NCI-H1694 treated with DMSO at 0.1 percent for 48 hours (cell line): ENCODE measurements at regions not wholly inside any gene's neighbourhood (a gene's known extent, or its start where the extent isn't known, plus 50 kb on each side); places are given as distances from the start of the nearest gene placed in this dataset.

Experiments used
- DNase-seq: peaks from one replicate; lab custom pipeline; 2025; lab: John Stamatoyannopoulos, UW

DNA sequence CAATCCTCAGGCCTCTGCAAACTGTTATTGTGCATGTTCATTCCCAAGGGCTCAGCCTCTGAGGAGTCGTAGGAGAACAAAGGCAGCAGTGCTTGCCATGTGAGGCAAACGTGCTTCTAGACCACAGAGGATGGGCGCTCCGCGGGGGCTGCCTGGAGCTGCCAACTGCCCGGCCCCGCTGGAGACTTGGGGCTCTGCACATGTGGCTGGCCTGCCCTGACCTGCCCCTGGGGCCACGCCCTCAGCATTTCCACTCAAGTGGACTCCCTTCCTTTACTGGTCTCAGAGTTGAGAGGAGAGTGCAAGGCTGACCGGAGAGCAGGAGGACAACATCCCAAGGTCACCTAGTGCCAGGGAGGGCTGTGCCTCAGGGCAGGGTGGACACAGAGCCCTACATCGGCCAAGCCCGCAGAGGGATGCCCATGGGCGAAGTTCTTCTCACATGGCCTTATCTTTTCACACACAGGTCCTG lies 222.3 kb upstream of the ZNF32 start:
- DNase-seq: no peak

DNA sequence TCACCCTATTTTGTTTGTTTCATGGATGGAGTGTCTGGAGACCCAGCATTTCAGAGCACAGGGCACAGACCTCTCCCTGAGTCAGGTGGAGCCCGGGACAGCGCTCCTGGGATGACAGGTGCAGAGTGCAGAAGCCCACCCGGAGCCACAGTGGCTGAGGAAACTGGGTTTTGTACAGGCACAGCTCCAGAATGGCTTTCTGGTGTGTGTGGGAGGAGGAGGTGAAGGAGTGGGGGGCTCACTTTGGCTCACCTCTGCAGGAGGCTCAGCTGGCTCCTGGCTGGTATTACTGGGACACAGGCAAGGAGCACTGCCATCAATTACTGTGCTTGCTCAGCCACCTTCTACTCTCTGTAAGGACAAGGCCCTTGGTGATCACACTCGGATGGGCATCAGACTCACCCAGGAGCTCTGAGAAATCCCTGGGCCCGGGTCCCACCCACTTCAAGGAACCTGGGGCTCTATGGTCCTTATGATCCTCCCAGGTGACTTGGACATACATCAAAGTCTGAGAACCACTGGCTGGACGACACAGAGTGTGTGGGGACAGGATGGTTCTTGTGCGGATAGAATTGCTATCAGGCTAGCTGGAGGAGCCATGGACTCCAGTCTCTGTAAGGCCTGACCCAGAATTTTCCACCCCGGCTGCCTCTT lies 221.1 kb upstream of the ZNF32 start:
- DNase-seq: no peak

GRCh38 chr10:43868952-43869351 lies 220.3 kb upstream of the ZNF32 start:
- DNase-seq: no peak

- no peak for DNase-seq
These were observed 219.2 kb upstream of the ZNF32 start for GRCh38 chr10:43867667-43868565.

GRCh38 chr10:43867113-43867512 lies 218.4 kb upstream of the ZNF32 start:
- no peak for DNase-seq

GRCh38 chr10:43866712-43867111 lies 218.0 kb upstream of the ZNF32 start:
- DNase-seq: no peak

- no peak for DNase-seq
These were observed 216.8 kb upstream of the ZNF32 start for GRCh38 chr10:43865265-43866135.

- DNase-seq: no peak
These were observed 216.0 kb upstream of the ZNF32 start for GRCh38 chr10:43864656-43865055.

GRCh38 chr10:43863859-43864591 lies 215.3 kb upstream of the ZNF32 start:
- DNase-seq: no peak

GRCh38 chr10:43863270-43863669 lies 214.6 kb upstream of the ZNF32 start:
- no peak for DNase-seq

GRCh38 chr10:43862756-43863155 lies 214.1 kb upstream of the ZNF32 start:
- no peak for DNase-seq

- DNase-seq: no peak
These were observed 213.5 kb upstream of the ZNF32 start for GRCh38 chr10:43861966-43862751.

- no peak for DNase-seq
These were observed 210.4 kb upstream of the ZNF32 start for GRCh38 chr10:43859016-43859525.

DNA sequence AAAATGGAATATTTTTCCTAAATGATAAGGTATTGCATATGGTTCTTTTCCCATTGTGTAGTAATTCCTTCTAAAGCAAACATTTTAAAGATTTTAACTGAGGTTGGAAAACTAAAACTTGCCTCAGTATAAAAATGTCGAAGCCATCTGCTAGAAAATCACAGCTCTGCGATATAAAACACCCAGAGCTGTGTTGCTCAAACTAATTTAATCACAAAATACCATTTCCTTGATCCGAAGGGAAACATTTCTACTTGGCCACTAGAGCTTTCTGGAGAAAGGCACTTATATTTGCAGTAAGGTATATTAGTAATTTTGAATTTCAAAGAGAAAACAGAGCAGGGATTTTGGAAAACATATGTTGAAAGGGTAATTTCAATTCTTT lies 209.2 kb upstream of the ZNF32 start:
- DNase-seq: no peak

DNA sequence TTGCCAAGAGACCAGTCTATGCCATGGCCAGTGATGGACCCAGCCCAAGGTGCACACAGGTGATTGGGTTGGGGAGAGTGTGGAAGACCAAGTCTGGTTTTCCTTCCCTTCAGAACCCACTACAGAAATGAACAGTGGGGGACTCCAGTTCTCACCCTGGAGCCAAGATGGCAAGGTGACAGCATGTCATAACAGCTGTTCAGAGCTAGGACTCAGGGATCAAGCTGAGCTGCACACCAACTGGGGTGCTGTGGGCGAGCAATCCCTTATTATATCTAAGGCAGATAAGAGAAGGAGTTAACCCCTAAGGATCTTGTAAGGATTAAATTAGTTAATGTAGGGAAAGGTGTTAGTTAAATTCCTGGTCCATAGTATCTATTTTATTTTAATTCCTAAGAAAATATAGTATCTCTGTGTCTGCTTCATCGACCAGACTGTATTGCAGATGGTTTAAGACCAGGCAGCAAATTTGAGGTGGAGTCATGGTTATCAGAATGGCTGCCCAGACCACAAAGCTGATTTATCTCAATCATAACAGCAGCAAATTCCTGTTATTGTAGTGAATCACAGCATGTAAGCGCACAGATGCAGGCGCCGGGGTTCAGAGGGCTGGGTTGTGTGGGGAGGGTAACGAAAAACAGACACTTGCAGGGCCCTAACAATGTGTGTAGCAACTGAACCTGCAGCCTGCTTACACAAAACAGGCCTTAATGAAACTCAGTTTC lies 208.7 kb upstream of the ZNF32 start:
- peak; percentile 56 for DNase-seq

- DNase-seq: no peak
These were observed 207.6 kb upstream of the ZNF32 start for GRCh38 chr10:43856299-43856698.

DNA sequence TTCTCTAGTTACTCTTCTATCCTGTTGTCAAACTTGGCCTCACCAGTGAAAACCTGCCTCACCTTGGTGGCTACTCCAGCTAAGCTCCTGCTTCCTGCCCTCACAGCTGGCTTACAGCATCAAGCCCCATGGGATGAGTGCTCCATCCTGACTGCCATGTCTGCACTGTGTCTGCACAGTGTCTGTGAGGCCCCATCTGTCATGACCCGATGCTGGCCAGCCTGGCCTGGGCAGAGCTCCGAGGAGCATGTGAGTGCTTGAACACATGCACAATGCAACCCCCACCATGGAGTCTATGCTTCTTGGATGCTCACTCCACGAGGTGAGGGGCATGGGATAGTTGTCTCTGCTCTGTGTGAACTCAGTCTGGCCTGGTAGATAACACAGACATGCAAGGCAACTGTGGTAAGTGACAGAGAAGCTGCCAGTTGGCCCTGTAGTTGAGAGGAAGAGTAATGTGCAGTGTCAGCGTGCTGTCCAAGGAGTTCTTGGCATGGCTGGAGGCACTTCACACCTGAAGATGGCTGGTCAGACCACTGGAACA lies 207.1 kb upstream of the ZNF32 start:
- no peak for DNase-seq

DNA sequence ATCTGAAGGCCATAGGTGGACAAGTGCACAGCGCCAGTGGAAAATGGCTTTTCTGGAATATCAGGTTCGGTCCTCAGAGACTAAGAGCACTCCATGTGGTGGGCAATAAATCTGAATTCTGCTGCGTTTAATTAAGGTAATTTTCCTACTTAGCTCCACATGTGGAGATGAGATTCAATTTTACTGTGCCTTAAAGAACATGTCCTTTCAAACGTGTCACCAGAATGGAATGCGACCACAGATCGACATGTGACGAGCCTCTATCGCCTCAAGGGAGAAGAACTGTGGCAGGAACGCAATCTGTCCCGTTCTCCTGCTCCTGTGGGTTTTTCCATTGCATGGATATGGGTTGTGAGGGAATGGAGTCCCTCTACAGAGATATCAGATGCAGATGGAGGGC lies 205.3 kb upstream of the ZNF32 start:
- DNase-seq: no peak

GRCh38 chr10:43853369-43853768 lies 204.7 kb upstream of the ZNF32 start:
- no peak for DNase-seq
